ENCODE measurements at regions not wholly inside any gene's neighbourhood (a gene's known extent, or its start where the extent isn't known, plus 50 kb on each side); places are given as distances from the start of the nearest gene placed in this dataset.

DNA sequence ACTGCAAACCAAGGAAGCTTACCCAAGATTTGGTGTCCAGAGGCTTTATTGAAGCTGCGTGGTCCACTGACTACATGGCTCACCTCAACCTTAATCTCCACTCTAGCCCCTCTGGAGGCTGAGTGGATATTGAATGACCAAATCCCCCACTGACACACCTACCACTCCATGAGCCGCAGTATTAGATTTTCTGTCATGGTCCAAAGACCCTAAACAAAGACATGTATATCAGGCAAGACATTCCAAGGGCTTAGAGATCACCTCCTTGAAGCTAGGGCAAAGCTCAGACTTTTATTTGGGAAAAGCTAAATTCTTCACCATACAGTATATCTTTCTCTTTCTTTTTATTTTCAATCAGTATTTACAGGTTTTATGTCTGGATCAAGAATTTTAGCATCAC, 346.2 kb upstream of the CTNND2 start (continued):
- no peak for TF ChIP-seq GLI4 (tag by site-specific recombination; IDR thresholded peaks at IDR 0.05)
- TF ChIP-seq ZNF211 (tag by site-specific recombination; IDR thresholded peaks at IDR 0.05; ENCODE audit: low read depth), result no peak
- TF ChIP-seq, protein P1, sequence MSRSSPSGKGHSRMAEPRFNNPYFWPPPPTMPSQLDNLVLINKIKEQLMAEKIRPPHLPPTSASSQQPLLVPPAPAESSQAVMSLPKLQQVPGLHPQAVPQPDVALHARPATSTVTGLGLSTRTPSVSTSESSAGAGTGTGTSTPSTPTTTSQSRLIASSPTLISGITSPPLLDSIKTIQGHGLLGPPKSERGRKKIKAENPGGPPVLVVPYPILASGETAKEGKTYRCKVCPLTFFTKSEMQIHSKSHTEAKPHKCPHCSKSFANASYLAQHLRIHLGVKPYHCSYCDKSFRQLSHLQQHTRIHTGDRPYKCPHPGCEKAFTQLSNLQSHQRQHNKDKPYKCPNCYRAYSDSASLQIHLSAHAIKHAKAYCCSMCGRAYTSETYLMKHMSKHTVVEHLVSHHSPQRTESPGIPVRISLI (tag by site-specific recombination; IDR thresholded peaks at IDR 0.05), result no peak
- TF ChIP-seq ZBTB20 (tag by site-specific recombination; IDR thresholded peaks at IDR 0.05), result no peak
- TF ChIP-seq ZNF174 (tag by site-specific recombination; IDR thresholded peaks at IDR 0.05), result no peak
- TF ChIP-seq, protein P2, sequence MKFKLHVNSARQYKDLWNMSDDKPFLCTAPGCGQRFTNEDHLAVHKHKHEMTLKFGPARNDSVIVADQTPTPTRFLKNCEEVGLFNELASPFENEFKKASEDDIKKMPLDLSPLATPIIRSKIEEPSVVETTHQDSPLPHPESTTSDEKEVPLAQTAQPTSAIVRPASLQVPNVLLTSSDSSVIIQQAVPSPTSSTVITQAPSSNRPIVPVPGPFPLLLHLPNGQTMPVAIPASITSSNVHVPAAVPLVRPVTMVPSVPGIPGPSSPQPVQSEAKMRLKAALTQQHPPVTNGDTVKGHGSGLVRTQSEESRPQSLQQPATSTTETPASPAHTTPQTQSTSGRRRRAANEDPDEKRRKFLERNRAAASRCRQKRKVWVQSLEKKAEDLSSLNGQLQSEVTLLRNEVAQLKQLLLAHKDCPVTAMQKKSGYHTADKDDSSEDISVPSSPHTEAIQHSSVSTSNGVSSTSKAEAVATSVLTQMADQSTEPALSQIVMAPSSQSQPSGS (tag by site-specific recombination; IDR thresholded peaks at IDR 0.05; ENCODE audit: low read depth), result no peak
- TF ChIP-seq ZNF175 (tag by site-specific recombination; IDR thresholded peaks at IDR 0.05), result no peak
- TF ChIP-seq ZNF76 (tag by site-specific recombination; IDR thresholded peaks at IDR 0.05; ENCODE audit: borderline replicate concordance, low read depth), result no peak
- TF ChIP-seq SCRT1 (tag by site-specific recombination; IDR thresholded peaks at IDR 0.05; ENCODE audit: borderline replicate concordance), result no peak
- TF ChIP-seq ZNF146 (tag by site-specific recombination; IDR thresholded peaks at IDR 0.05), result no peak
- TF ChIP-seq ZNF560 (tag by site-specific recombination; IDR thresholded peaks at IDR 0.05; ENCODE audit: borderline replicate concordance), result no peak
- no peak for TF ChIP-seq ZNF350 (tag by site-specific recombination; IDR thresholded peaks at IDR 0.05)
- no peak for TF ChIP-seq ZNF138 (tag by site-specific recombination; IDR thresholded peaks at IDR 0.05; ENCODE audit: borderline replicate concordance)
- no peak for TF ChIP-seq GLIS2 (tag by site-specific recombination; IDR thresholded peaks at IDR 0.05)
- TF ChIP-seq ZNF510 (tag by site-specific recombination; IDR thresholded peaks at IDR 0.05; ENCODE audit: insufficient replicate concordance), result no peak

DNA sequence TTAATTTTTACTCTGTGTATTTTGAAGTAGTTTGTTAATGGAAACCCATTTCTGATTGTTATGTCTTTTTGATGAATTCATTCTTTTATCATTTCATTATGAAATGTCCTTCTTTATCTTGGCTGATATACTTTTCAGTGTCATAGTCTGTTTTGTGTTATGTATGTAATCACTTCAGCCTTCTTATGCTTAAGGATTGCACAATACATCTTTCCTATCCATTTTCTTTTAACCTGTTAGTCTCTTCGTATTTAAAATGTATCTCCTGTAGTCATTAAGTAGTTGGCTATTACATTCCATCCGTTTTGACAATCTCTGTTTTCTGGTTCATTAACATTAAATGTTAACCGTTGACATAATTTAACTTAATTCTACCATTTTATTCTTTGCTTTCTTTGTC, 344.6 kb upstream of the CTNND2 start:
- Histone ChIP-seq H3K36me3 (ENCODE audit: control insufficient read depth in 2 of 2, insufficient read depth in 1 of 2, low read length in 2 of 2) (no peaks in the 10 kb centered on the region), H3K9me3 (ENCODE audit: control insufficient read depth, insufficient read depth, low read depth, low read length) (no peaks in the 10 kb centered on the region), H3K27ac (ENCODE audit: extremely low read depth, low read depth, low read length) (no peak overlapping the region), H3K4me3 (ENCODE audit: low read depth, low read length) (no peak overlapping the region), H3K4me1 (ENCODE audit: control insufficient read depth, insufficient read depth, low read length) (no peaks in the 10 kb centered on the region)
- POLR2A ChIA-PET, result no interaction called here
- TF ChIP-seq, protein P2 (tag by site-specific recombination; IDR thresholded peaks at IDR 0.05; ENCODE audit: low read depth), result no peak
- TF ChIP-seq ZNF157 (tag by site-specific recombination; IDR thresholded peaks at IDR 0.05), result no peak
- TF ChIP-seq ZNF23 (tag by site-specific recombination; IDR thresholded peaks at IDR 0.05; ENCODE audit: borderline replicate concordance), result no peak
- TF ChIP-seq OVOL3 (tag by site-specific recombination; IDR thresholded peaks at IDR 0.05), result no peak
- TF ChIP-seq ZNF560 (tag by site-specific recombination; IDR thresholded peaks at IDR 0.05; ENCODE audit: borderline replicate concordance), result no peak
- TF ChIP-seq MZF1 (tag by site-specific recombination; IDR thresholded peaks at IDR 0.05; ENCODE audit: borderline replicate concordance), result no peak
- CTCF ChIA-PET, result no interaction called here

DNA sequence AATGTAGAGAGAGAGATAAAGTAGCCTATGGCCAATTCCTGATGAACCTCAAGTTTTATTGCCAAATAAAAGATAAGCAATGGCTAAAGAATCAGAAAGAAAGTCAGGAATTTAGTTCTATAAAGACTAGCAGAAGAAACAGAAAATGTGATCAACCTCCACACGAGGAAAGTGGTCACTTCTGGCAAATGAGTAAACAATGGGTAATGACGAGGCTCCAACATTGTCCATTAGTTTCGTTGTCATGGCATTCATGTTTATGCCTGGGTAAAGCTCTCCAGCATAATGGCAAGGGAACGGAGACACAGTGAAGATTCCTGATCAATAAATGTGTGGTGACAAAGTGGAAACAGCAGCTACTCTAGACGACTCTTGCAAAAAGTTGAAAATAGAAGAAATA, 341.8 kb upstream of the CTNND2 start:
- ChIA-PET CTCF (no interaction called here), POLR2A (no interaction called here)
- no peaks in the 10 kb centered on the region for H3K9me3 ChIP-seq (ENCODE audit: control insufficient read depth, insufficient read depth, low read depth, low read length)
- no peak overlapping the region for H3K27ac ChIP-seq (ENCODE audit: extremely low read depth, low read depth, low read length)
- no peak for TF ChIP-seq SP2 (tag by site-specific recombination; IDR thresholded peaks at IDR 0.05)
- TF ChIP-seq TCF7L2 (IDR thresholded peaks at IDR 0.05; ENCODE audit: borderline replicate concordance, low read depth, low read length), result no peak
- no peak for TF ChIP-seq ZNF629 (tag by site-specific recombination; IDR thresholded peaks at IDR 0.05)
- H3K36me3 ChIP-seq (ENCODE audit: control insufficient read depth in 2 of 2, insufficient read depth in 1 of 2, low read length in 2 of 2), result no peaks in the 10 kb centered on the region
- no peak overlapping the region for H3K4me3 ChIP-seq (ENCODE audit: low read depth, low read length)
- H3K4me1 ChIP-seq (ENCODE audit: control insufficient read depth, insufficient read depth, low read length), result no peaks in the 10 kb centered on the region
